GM23338 (cell line): ENCODE measurements at regions not wholly inside any gene's neighbourhood (a gene's known extent, or its start where the extent isn't known, plus 50 kb on each side); places are given as distances from the start of the nearest gene placed in this dataset.

ENCODE experiments used
- ATAC-seq: fragments of 200-7000 bp; cut with Tn5 transposase; 3 replicates; pipeline ENCODE4 v1.9.1; 2020
- DNase-seq: peaks from one replicate; pipeline ENCODE4 v3.0.0-alpha.2; 2015; ENCODE audit warnings: low spot score
- H2AFZ ChIP-seq: fragments of 200-600 bp; sonication (generic); 2 replicates; pipeline ENCODE4 v1.8.0; 2016; ENCODE audit warnings: antibody characterized with exemption, mild to moderate bottlenecking, moderate library complexity
- H3F3A ChIP-seq: fragments of 200-600 bp; sonication (generic); replicated peaks from 2 replicates; pipeline ENCODE4 v1.8.0; 2017; ENCODE audit warnings: antibody characterized with exemption, mixed run types, low read depth
- H3K27ac ChIP-seq: fragments of 200-600 bp; sonication (generic); 2 replicates; pipeline ENCODE4 v1.6.1; 2016; ENCODE audit warnings: low read depth
- H3K27me3 ChIP-seq: fragments of 200-600 bp; sonication (generic); 2 replicates; pipeline ENCODE4 v1.8.0; 2016; ENCODE audit warnings: mild to moderate bottlenecking, mixed run types, moderate library complexity; ENCODE audit not compliant: insufficient read depth
- H3K36me3 ChIP-seq: fragments of 200-600 bp; sonication (generic); 2 replicates; pipeline ENCODE4 v1.8.0; 2016; ENCODE audit warnings: mild to moderate bottlenecking; ENCODE audit not compliant: insufficient read depth
- H3K4me1 ChIP-seq: fragments of 200-600 bp; sonication (generic); 2 replicates; pipeline ENCODE4 v1.8.0; 2016; ENCODE audit warnings: mild to moderate bottlenecking, moderate library complexity; ENCODE audit not compliant: insufficient read depth
- H3K4me2 ChIP-seq: fragments of 200-600 bp; sonication (generic); 2 replicates; pipeline ENCODE4 v1.7.1; 2017; ENCODE audit warnings: mixed run types
- H3K4me3 ChIP-seq: fragments of 200-600 bp; sonication (generic); 2 replicates; pipeline ENCODE4 v1.6.1; 2016; ENCODE audit warnings: mixed run types
- H3K79me2 ChIP-seq: fragments of 200-600 bp; sonication (generic); replicated peaks from 2 replicates; pipeline ENCODE4 v1.8.0; 2017; ENCODE audit warnings: mild to moderate bottlenecking; ENCODE audit not compliant: insufficient read depth
- H3K9me2 ChIP-seq: fragments of 200-600 bp; sonication (generic); 2 replicates; pipeline ENCODE4 v1.8.0; 2017; ENCODE audit not compliant: insufficient read depth
- H4K20me1 ChIP-seq: fragments of 200-600 bp; sonication (generic); replicated peaks from 2 replicates; pipeline ENCODE4 v1.8.0; 2017; ENCODE audit warnings: mild to moderate bottlenecking; ENCODE audit not compliant: insufficient read depth
- H3K27ac Mint-ChIP-seq: 2 replicates; pipeline ENCODE4 v1.8.0; 2020; ENCODE audit warnings: inconsistent platforms, mild to moderate bottlenecking, moderate library complexity, mixed read lengths
- H3K27me3 Mint-ChIP-seq: 3 replicates; pipeline ENCODE4 v1.8.0; 2022; ENCODE audit warnings: low read depth, mild to moderate bottlenecking, moderate library complexity, mixed read lengths, inconsistent platforms; ENCODE audit not compliant: insufficient read depth, poor library complexity
- H3K36me3 Mint-ChIP-seq: 3 replicates; pipeline ENCODE4 v1.8.0; 2021; ENCODE audit warnings: low read depth, mild to moderate bottlenecking, inconsistent platforms, moderate library complexity, mixed read lengths
- H3K4me1 Mint-ChIP-seq: 3 replicates; pipeline ENCODE4 v1.8.0; 2020; ENCODE audit warnings: mild to moderate bottlenecking, inconsistent platforms, mixed read lengths
- H3K4me3 Mint-ChIP-seq: 3 replicates; pipeline ENCODE4 v1.8.0; 2021; ENCODE audit warnings: moderate library complexity, mild to moderate bottlenecking, inconsistent platforms, mixed read lengths
- H3K9me3 Mint-ChIP-seq: 3 replicates; pipeline ENCODE4 v1.8.0; 2020; ENCODE audit warnings: moderate library complexity, mild to moderate bottlenecking, inconsistent platforms, mixed read lengths
- CREB1 ChIP-seq: fragments of 250-450 bp; sonication (Bioruptor Pico); IDR thresholded peaks from 2 replicates; pipeline ENCODE4 v1.5.0; 2020; ENCODE audit warnings: low read depth, mild to moderate bottlenecking, moderate library complexity
- ETS1 ChIP-seq: IDR thresholded peaks from 2 replicates; pipeline ENCODE4 v1.6.1; 2016; ENCODE audit warnings: antibody characterized with exemption
- EZH2 ChIP-seq: fragments of 200-600 bp; sonication (generic); IDR thresholded peaks from one replicate; pipeline ENCODE4 v1.8.0; 2017; ENCODE audit warnings: antibody characterized with exemption, mild to moderate bottlenecking, low read depth; ENCODE audit not compliant: unreplicated experiment
- EZH2phosphoT487 ChIP-seq: fragments of 200-600 bp; sonication (generic); IDR thresholded peaks from one replicate; pipeline ENCODE4 v1.8.1; 2018; ENCODE audit warnings: antibody characterized with exemption; ENCODE audit not compliant: unreplicated experiment
- STAT1 ChIP-seq: IDR thresholded peaks from one replicate; pipeline ENCODE4 v1.6.1; 2016; ENCODE audit warnings: antibody characterized with exemption; ENCODE audit not compliant: unreplicated experiment
- ZNF114 ChIP-seq: fragments of 250-450 bp; sonication (Bioruptor Pico); IDR thresholded peaks from 2 replicates; pipeline ENCODE4 v1.5.0; 2020; ENCODE audit warnings: mild to moderate bottlenecking, moderate library complexity
- ZNF462 ChIP-seq: fragments of 250-450 bp; sonication (Bioruptor Pico); IDR thresholded peaks from 2 replicates; pipeline ENCODE4 v1.5.0; 2020; ENCODE audit warnings: mild to moderate bottlenecking, moderate library complexity
- TF ChIP-seq, protein P1 (sequence below): IDR thresholded peaks from one replicate; pipeline ENCODE4 v1.6.1; 2018; ENCODE audit warnings: antibody characterized with exemption; ENCODE audit not compliant: unreplicated experiment

DNA sequence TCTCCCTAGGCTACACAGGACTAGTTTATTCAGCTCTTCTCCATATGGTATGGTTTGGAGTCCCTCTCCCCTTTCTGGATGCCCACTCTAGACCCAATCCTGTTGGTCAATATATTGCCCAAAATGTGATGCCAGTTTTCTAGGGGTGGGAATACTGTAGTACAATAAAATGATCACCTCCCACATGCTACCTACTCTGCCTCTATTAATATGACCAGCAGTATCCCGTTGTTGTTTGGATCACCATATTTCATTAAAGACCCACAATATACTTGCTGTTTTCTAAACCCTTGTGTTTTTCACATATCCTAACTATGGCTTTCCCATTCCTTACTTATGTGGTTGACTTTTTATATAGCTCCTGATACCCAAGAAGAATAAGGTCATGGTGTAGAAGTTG lies 95.9 kb upstream of the IGSF21 start:
- peaks cover 27% of the 10 kb centered on the region for H3K4me1 Mint-ChIP-seq
- no peak overlapping the region for H3K27ac Mint-ChIP-seq
- Histone ChIP-seq H3K79me2 (no peaks in the 10 kb centered on the region), H3K4me1 (peaks cover 13% of the 10 kb centered on the region), H2AFZ (no peak overlapping the region), H3K27ac (no peak overlapping the region), H3K36me3 (no peaks in the 10 kb centered on the region), H3K27me3 (no peaks in the 10 kb centered on the region), H3F3A (no peaks in the 10 kb centered on the region), H3K4me2 (no peak overlapping the region), H4K20me1 (no peaks in the 10 kb centered on the region), H3K4me3 (no peak overlapping the region), H3K9me2 (0 out of 2 replicates have a peak, but pooled peaks cover 2% of the 10 kb centered on the region)
- no peaks in the 10 kb centered on the region for H3K36me3 Mint-ChIP-seq
- H3K9me3 Mint-ChIP-seq = peaks cover 2% of the 10 kb centered on the region; the same call in 2 of the 3 replicates
- TF ChIP-seq CREB1 (CRISPR knock-in tag) = no peak
- TF ChIP-seq STAT1 = no peak
- TF ChIP-seq EZH2 = no peak
- no peak for TF ChIP-seq EZH2phosphoT487
- TF ChIP-seq ZNF114 (CRISPR knock-in tag) = no peak
- no peak for TF ChIP-seq ZNF462 (CRISPR knock-in tag)
- TF ChIP-seq, protein P1, sequence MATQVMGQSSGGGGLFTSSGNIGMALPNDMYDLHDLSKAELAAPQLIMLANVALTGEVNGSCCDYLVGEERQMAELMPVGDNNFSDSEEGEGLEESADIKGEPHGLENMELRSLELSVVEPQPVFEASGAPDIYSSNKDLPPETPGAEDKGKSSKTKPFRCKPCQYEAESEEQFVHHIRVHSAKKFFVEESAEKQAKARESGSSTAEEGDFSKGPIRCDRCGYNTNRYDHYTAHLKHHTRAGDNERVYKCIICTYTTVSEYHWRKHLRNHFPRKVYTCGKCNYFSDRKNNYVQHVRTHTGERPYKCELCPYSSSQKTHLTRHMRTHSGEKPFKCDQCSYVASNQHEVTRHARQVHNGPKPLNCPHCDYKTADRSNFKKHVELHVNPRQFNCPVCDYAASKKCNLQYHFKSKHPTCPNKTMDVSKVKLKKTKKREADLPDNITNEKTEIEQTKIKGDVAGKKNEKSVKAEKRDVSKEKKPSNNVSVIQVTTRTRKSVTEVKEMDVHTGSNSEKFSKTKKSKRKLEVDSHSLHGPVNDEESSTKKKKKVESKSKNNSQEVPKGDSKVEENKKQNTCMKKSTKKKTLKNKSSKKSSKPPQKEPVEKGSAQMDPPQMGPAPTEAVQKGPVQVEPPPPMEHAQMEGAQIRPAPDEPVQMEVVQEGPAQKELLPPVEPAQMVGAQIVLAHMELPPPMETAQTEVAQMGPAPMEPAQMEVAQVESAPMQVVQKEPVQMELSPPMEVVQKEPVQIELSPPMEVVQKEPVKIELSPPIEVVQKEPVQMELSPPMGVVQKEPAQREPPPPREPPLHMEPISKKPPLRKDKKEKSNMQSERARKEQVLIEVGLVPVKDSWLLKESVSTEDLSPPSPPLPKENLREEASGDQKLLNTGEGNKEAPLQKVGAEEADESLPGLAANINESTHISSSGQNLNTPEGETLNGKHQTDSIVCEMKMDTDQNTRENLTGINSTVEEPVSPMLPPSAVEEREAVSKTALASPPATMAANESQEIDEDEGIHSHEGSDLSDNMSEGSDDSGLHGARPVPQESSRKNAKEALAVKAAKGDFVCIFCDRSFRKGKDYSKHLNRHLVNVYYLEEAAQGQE = no peak
- no peak for TF ChIP-seq ETS1
- peaks cover 15% of the 10 kb centered on the region for H3K27me3 Mint-ChIP-seq
- H3K4me3 Mint-ChIP-seq = no peak overlapping the region
- ATAC-seq (no peak), DNase-seq (no peak)
